MCF 10A (cell line): ENCODE measurements at regions not wholly inside any gene's neighbourhood (a gene's known extent, or its start where the extent isn't known, plus 50 kb on each side); places are given as distances from the start of the nearest gene placed in this dataset.

Experiments used
- BruUV-seq: library from RNA; stranded (reverse); fragments of 400-500 nt; replicated peaks from 2 replicates; lab custom pipeline; 2021; lab: Mats Ljungman, UMichigan
- CTCF ChIA-PET: fragments of 300-600 bp; sonication (Branson Sonifier 250); formaldehyde crosslinking; extraction: SDS; loops from one replicate; lab custom pipeline; 2021; ENCODE audit warnings: antibody characterized with exemption, inconsistent platforms; lab: Yijun Ruan, JAX
- POLR2A ChIA-PET: fragments of 300-600, 350-650 bp; sonication (Branson Sonifier 250); formaldehyde crosslinking; extraction: SDS; loops from one replicate; lab custom pipeline; 2020; ENCODE audit warnings: antibody characterized with exemption, inconsistent platforms; lab: Yijun Ruan, JAX
- DNase-seq: peaks from one replicate; pipeline ENCODE4 v3.0.0-alpha.2; 2018; ENCODE audit not compliant: unreplicated experiment
- H3K27ac Mint-ChIP-seq: one replicate; pipeline ENCODE4 v1.8.0; 2022; ENCODE audit warnings: mild to moderate bottlenecking, low read depth, mixed read lengths; ENCODE audit not compliant: unreplicated experiment
- H3K27me3 Mint-ChIP-seq: one replicate; pipeline ENCODE4 v1.8.0; 2022; ENCODE audit warnings: mixed read lengths; ENCODE audit not compliant: insufficient read depth, unreplicated experiment
- H3K36me3 Mint-ChIP-seq: one replicate; pipeline ENCODE4 v1.8.0; 2022; ENCODE audit warnings: mild to moderate bottlenecking, moderate library complexity, mixed read lengths; ENCODE audit not compliant: insufficient read depth, unreplicated experiment
- H3K4me1 Mint-ChIP-seq: one replicate; pipeline ENCODE4 v1.8.0; 2022; ENCODE audit warnings: mixed read lengths; ENCODE audit not compliant: insufficient read depth, unreplicated experiment
- H3K4me3 Mint-ChIP-seq: one replicate; pipeline ENCODE4 v1.8.0; 2022; ENCODE audit warnings: mild to moderate bottlenecking, moderate library complexity, mixed read lengths; ENCODE audit not compliant: unreplicated experiment
- H3K9me3 Mint-ChIP-seq: one replicate; pipeline ENCODE4 v1.8.0; 2022; ENCODE audit warnings: mixed read lengths; ENCODE audit not compliant: unreplicated experiment
- CTCF ChIP-seq: fragments of 200-600 bp; IDR thresholded peaks from one replicate; pipeline ENCODE4 v1.8.0; 2022; ENCODE audit warnings: antibody characterized with exemption, mild to moderate bottlenecking; ENCODE audit not compliant: unreplicated experiment
- intact Hi-C: fragments of 100-400 bp; cut with micrococcal nuclease; formaldehyde crosslinking; loops from 2 replicates; pipeline ENCODE4 v1.14.1; 2022

GRCh38 chr13:91196958-91197357, 150.5 kb upstream of the MIR17HG start:
- H3K27ac Mint-ChIP-seq: no peak overlapping the region
- no peak overlapping the region for H3K4me3 Mint-ChIP-seq
- no peaks in the 10 kb centered on the region for H3K9me3 Mint-ChIP-seq
- POLR2A ChIA-PET: no interaction called here
- TF ChIP-seq CTCF: no peak
- no peaks in the 10 kb centered on the region for H3K4me1 Mint-ChIP-seq
- CTCF ChIA-PET: interaction anchor here (0.6 kb wide), 1 partner anchor 183 kb away, joined by 3 read pairs; no protein-coding TSS in a partner anchor
- BruUV-seq: no TSS peak
- H3K36me3 Mint-ChIP-seq: no peaks in the 10 kb centered on the region
- intact Hi-C loops: no loop called here
- DNase-seq: no peak
- H3K27me3 Mint-ChIP-seq: peaks cover 78% of the 10 kb centered on the region

- BruUV-seq: no TSS peak
- intact Hi-C loops: no loop called here
These were observed 147.6 kb upstream of the MIR17HG start for GRCh38 chr13:91199866-91200265.

GRCh38 chr13:91200486-91200885, 147.0 kb upstream of the MIR17HG start:
- BruUV-seq: no TSS peak
- H3K27me3 Mint-ChIP-seq: peaks cover 86% of the 10 kb centered on the region
- no peak overlapping the region for H3K4me3 Mint-ChIP-seq
- no peaks in the 10 kb centered on the region for H3K36me3 Mint-ChIP-seq
- intact Hi-C loops: no loop called here
- POLR2A ChIA-PET: no interaction called here
- H3K9me3 Mint-ChIP-seq: no peaks in the 10 kb centered on the region
- no peaks in the 10 kb centered on the region for H3K4me1 Mint-ChIP-seq
- CTCF ChIA-PET: no interaction called here
- H3K27ac Mint-ChIP-seq: no peak overlapping the region
- DNase-seq: no peak
- no peak for TF ChIP-seq CTCF

More at GRCh38 chr13:91199866-91200265, 147.6 kb upstream of the MIR17HG start:
- no peak overlapping the region for H3K4me3 Mint-ChIP-seq
- no peak for TF ChIP-seq CTCF
- peaks cover 86% of the 10 kb centered on the region for H3K27me3 Mint-ChIP-seq
- H3K4me1 Mint-ChIP-seq: no peaks in the 10 kb centered on the region
- ChIA-PET CTCF (interaction anchor here (0.6 kb wide), 1 partner anchor 58 kb away, joined by 3 read pairs; no protein-coding TSS in a partner anchor), POLR2A (no interaction called here)
- no peaks in the 10 kb centered on the region for H3K36me3 Mint-ChIP-seq
- no peaks in the 10 kb centered on the region for H3K9me3 Mint-ChIP-seq
- H3K27ac Mint-ChIP-seq: no peak overlapping the region
- no peak for DNase-seq

GRCh38 chr13:91203430-91203829, 144.1 kb upstream of the MIR17HG start:
- no peak overlapping the region for H3K27ac Mint-ChIP-seq
- H3K36me3 Mint-ChIP-seq: no peaks in the 10 kb centered on the region
- no peak for TF ChIP-seq CTCF
- H3K4me1 Mint-ChIP-seq: no peaks in the 10 kb centered on the region
- H3K27me3 Mint-ChIP-seq: peaks cover 82% of the 10 kb centered on the region
- ChIA-PET POLR2A (no interaction called here), CTCF (interaction anchor here (0.6 kb wide), 1 partner anchor 70 kb away, joined by 3 read pairs; no protein-coding TSS in a partner anchor)
- no TSS peak for BruUV-seq
- intact Hi-C loops: no loop called here
- no peak overlapping the region for H3K4me3 Mint-ChIP-seq
- no peak for DNase-seq
- H3K9me3 Mint-ChIP-seq: no peaks in the 10 kb centered on the region
